HepG2 (cell line): ENCODE measurements at regions not wholly inside any gene's neighbourhood (a gene's known extent, or its start where the extent isn't known, plus 50 kb on each side); places are given as distances from the start of the nearest gene placed in this dataset.

ENCODE experiments used
- ATAC-seq: fragments of 200-7000 bp; cut with Tn5 transposase; 3 replicates; pipeline ENCODE4 v1.9.1; 2020; ENCODE audit warnings: mild to moderate bottlenecking, moderate library complexity
- BruUV-seq: library from RNA; stranded (reverse); fragments of 400-500 nt; replicated peaks from 2 replicates; lab custom pipeline; 2021; lab: Mats Ljungman, UMichigan
- CTCF ChIA-PET: fragments of 300-600 bp; formaldehyde crosslinking; extraction: SDS; loops from one replicate; lab custom pipeline; 2021; ENCODE audit warnings: low total read pairs, inconsistent platforms, low intra/inter-chr PET ratio; lab: Yijun Ruan, JAX
- POLR2A ChIA-PET: fragments of 350-600 bp; sonication (Branson Sonifier 250); formaldehyde crosslinking; loops from one replicate; lab custom pipeline; 2020; ENCODE audit warnings: antibody characterized with exemption, inconsistent platforms; lab: Yijun Ruan, JAX
- DNase-seq: peaks from one replicate; pipeline ENCODE4 v3.0.0-alpha.2; 2015; ENCODE audit warnings: low spot score
- FAIRE-seq: peaks from 3 replicates; lab custom pipeline; 2011; peaks lifted over from hg19 to GRCh38; lab: Jason Lieb, UNC
- H2AFZ ChIP-seq: one replicate; pipeline ENCODE4 v1.6.1; 2011; ENCODE audit warnings: low read length, inconsistent platforms
- H3K27ac ChIP-seq: fragments of 300-600 bp; 3 replicates; pipeline ENCODE4 v1.8.0; 2011; ENCODE audit warnings: mixed run types, mild to moderate bottlenecking, mixed read lengths, low read length, inconsistent platforms; ENCODE audit not compliant: insufficient read depth; ENCODE audit errors: extremely low read length
- H3K27me3 ChIP-seq, 2 experiments: fragments of 200-600 bp in 1 of 2; 2 replicates in 1 of 2; 3 replicates in 1 of 2; pipeline versions ENCODE4 v1.6.0 to v1.8.0; 2011; ENCODE audit warnings: low read length in 2 of 2, mild to moderate bottlenecking in 2 of 2, moderate library complexity in 2 of 2, inconsistent platforms in 1 of 2; ENCODE audit not compliant: insufficient read depth in 2 of 2, control insufficient read depth in 1 of 2
- H3K36me3 ChIP-seq, 2 experiments: fragments of 200-600 bp in 1 of 2; replicated peaks in 1 of 2; 2 replicates in 1 of 2; 3 replicates in 1 of 2; pipeline versions ENCODE4 v1.5.1 to v1.8.0; 2011; ENCODE audit warnings: low read length in 2 of 2, inconsistent platforms in 1 of 2; ENCODE audit not compliant: insufficient read depth in 2 of 2, control insufficient read depth in 1 of 2
- H3K4me1 ChIP-seq: 2 replicates; pipeline ENCODE4 v1.5.1; 2012; ENCODE audit warnings: low read length, inconsistent platforms; ENCODE audit not compliant: insufficient read depth
- H3K4me2 ChIP-seq: 2 replicates; pipeline ENCODE4 v1.6.0; 2011; ENCODE audit warnings: low read depth, low read length, inconsistent platforms
- H3K4me3 ChIP-seq, 3 experiments: fragments of 200-600 bp in 1 of 3; sonication (generic), shearing (Covaris generic) in 1 of 3; replicated peaks in 1 of 3; 2 replicates each; pipeline ENCODE4 v1.5.1; 2011 to 2016; ENCODE audit warnings: low read length in 3 of 3, inconsistent platforms in 2 of 3, low read depth in 2 of 3, mild to moderate bottlenecking in 2 of 3, control low read depth in 1 of 3, mixed read lengths in 1 of 3; ENCODE audit not compliant: insufficient read depth in 1 of 3
- H3K79me2 ChIP-seq: one replicate; pipeline ENCODE4 v1.6.1; 2011; ENCODE audit warnings: low read length, inconsistent platforms; ENCODE audit not compliant: insufficient read depth
- H3K9ac ChIP-seq: 2 replicates; pipeline ENCODE4 v1.6.0; 2011; ENCODE audit warnings: mild to moderate bottlenecking, low read depth, low read length, inconsistent platforms; ENCODE audit not compliant: insufficient read depth
- H3K9me3 ChIP-seq: 2 replicates; pipeline ENCODE4 v1.5.1; 2012; ENCODE audit warnings: mild to moderate bottlenecking, low read length
- H4K20me1 ChIP-seq: 2 replicates; pipeline ENCODE4 v1.6.0; 2011; ENCODE audit warnings: inconsistent platforms, mild to moderate bottlenecking, low read length, moderate library complexity; ENCODE audit not compliant: insufficient read depth
- ERF ChIP-seq: IDR thresholded peaks from 2 replicates; pipeline ENCODE4 v1.6.1; 2018; ENCODE audit warnings: missing biosample characterization, missing genetic modification reagents
- SMAD1 ChIP-seq: sonication (generic); formaldehyde crosslinking; IDR thresholded peaks from 2 replicates; pipeline ENCODE4 v1.4.0; 2020; ENCODE audit warnings: missing genetic modification reagents, low read depth, mild to moderate bottlenecking, borderline replicate concordance
- SOX6 ChIP-seq, 2 experiments: fragments of 450-650 bp in 1 of 2; sonication (generic) in 1 of 2; formaldehyde crosslinking in 1 of 2; IDR thresholded peaks; 2 replicates each; pipeline versions ENCODE4 v1.4.0 to v1.6.1; 2017 to 2020; ENCODE audit warnings: antibody characterized with exemption in 1 of 2, mild to moderate bottlenecking in 1 of 2, missing genetic modification reagents in 1 of 2
- SRSF4 ChIP-seq: fragments of 200-400 bp; formaldehyde crosslinking; IDR thresholded peaks from one replicate; pipeline ENCODE4 v1.6.1; 2018; ENCODE audit warnings: mild to moderate bottlenecking, low read depth, low read length, moderate library complexity; ENCODE audit not compliant: poor library complexity, severe bottlenecking
- TCF7L2 ChIP-seq: IDR thresholded peaks from 2 replicates; pipeline ENCODE4 v1.6.1; 2011; ENCODE audit warnings: mild to moderate bottlenecking, low read depth, low read length, moderate library complexity
- TP53 ChIP-seq: sonication (generic); formaldehyde crosslinking; conservative IDR thresholded peaks from 2 replicates; pipeline ENCODE4 v1.4.0; 2020; ENCODE audit warnings: missing genetic modification reagents
- TSC22D2 ChIP-seq: sonication (generic); formaldehyde crosslinking; IDR thresholded peaks from 2 replicates; pipeline ENCODE4 v1.5.1; 2020; ENCODE audit warnings: missing genetic modification reagents, mild to moderate bottlenecking, borderline replicate concordance
- ZBTB7A ChIP-seq: sonication (generic); formaldehyde crosslinking; IDR thresholded peaks from 2 replicates; pipeline ENCODE4 v1.8.0; 2022; ENCODE audit warnings: mild to moderate bottlenecking, missing genetic modification reagents
- WGBS: methylation state at CpG from one replicate; pipeline ENCODE4 v1.1.6; 2017; ENCODE audit warnings: low lambda C conversion rate; 5-methylcytosine and 5-hydroxymethylcytosine counted together
- in situ Hi-C: cut with HindIII; loops from 2 replicates; pipeline ENCODE4 v1.10.0; 2017; ENCODE audit warnings: low pct_unique_long_range_greater_than_20kb; ENCODE audit not compliant: extremely low pct_ligation_motif_present
- intact Hi-C: fragments of 100-400 bp; cut with micrococcal nuclease; formaldehyde crosslinking; loops from one replicate; pipeline ENCODE4 v1.10.0; 2022; ENCODE audit not compliant: unreplicated experiment
- TF ChIP-seq, protein P1 (sequence below): sonication (generic); formaldehyde crosslinking; IDR thresholded peaks from 2 replicates; pipeline ENCODE4 v1.4.0; 2020; ENCODE audit warnings: missing genetic modification reagents, mild to moderate bottlenecking, borderline replicate concordance
- TF ChIP-seq, protein P2 (sequence below): sonication (generic); formaldehyde crosslinking; conservative IDR thresholded peaks from 2 replicates; pipeline ENCODE4 v1.8.0; 2022; ENCODE audit warnings: mild to moderate bottlenecking, moderate library complexity, missing genetic modification reagents
- TF ChIP-seq, protein P3 (sequence below): IDR thresholded peaks from 2 replicates; pipeline ENCODE4 v1.6.1; 2016; ENCODE audit warnings: missing genetic modification reagents, missing compliant biosample characterization
- TF ChIP-seq, protein P4 (sequence below): fragments of 450-650 bp; IDR thresholded peaks from 2 replicates; pipeline ENCODE4 v1.6.1; 2017

DNA sequence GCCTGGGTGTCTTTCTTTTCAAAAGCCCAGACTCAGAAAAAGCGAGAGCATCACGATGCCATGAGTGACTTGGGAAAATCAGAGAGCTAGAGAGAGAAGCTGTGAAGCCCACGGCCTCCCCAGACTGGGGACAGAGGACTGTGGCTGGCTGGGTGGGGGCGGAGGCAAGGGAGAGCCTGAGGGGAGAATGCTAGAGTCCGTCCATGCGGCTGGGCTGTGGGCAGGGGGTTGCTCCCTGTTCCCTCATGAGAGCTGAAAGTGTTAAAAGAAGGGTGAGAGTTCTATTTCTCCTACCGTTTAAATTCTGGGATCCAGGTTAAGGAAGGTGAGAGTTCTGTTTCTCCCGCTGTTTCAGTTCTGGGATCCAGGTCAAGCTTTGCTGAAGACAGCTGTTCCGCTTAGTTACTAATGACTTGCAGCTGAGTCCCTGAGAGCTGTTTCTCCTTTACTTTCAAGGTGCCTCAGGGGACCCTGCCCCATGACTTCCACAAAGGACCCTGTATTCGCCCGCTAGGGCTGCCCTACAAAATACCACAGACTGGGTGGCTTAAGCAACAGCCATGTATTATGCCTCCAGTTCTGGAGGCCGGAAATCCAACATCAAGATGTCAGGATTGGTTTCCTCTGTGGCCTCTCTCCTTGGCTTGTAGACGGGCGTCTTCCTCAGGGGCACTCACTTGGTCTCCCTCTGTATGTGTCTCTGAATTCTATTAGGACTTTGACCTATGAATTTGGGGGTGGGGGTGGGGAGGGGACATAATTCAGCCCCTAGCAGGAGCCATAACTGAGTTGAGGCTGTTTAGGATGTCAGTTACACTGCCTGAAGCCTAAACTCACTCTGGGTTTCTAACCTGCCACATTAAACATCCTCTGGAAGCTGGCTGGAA is 127.0 kb downstream of the PXDC1 start:
- POLR2A ChIA-PET = no interaction called here
- TF ChIP-seq, protein P1, sequence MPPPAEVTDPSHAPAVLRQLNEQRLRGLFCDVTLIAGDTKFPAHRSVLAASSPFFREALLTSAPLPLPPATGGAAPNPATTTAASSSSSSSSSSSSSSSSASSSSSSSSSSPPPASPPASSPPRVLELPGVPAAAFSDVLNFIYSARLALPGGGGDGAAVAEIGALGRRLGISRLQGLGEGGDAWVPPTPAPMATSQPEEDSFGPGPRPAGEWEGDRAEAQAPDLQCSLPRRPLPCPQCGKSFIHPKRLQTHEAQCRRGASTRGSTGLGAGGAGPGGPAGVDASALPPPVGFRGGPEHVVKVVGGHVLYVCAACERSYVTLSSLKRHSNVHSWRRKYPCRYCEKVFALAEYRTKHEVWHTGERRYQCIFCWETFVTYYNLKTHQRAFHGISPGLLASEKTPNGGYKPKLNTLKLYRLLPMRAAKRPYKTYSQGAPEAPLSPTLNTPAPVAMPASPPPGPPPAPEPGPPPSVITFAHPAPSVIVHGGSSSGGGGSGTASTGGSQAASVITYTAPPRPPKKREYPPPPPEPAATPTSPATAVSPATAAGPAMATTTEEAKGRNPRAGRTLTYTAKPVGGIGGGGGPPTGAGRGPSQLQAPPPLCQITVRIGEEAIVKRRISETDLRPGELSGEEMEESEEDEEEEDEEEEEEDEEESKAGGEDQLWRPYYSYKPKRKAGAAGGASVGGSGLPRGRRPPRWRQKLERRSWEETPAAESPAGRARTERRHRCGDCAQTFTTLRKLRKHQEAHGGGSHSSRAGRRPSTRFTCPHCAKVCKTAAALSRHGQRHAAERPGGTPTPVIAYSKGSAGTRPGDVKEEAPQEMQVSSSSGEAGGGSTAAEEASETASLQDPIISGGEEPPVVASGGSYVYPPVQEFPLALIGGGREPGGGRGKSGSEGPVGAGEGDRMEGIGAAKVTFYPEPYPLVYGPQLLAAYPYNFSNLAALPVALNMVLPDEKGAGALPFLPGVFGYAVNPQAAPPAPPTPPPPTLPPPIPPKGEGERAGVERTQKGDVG (CRISPR knock-in tag) = no peak
- no peak for TF ChIP-seq SMAD1 (CRISPR knock-in tag)
- no peak for TF ChIP-seq SRSF4
- TF ChIP-seq TSC22D2 = no peak
- no peak for TF ChIP-seq TCF7L2
- TF ChIP-seq, protein P2, sequence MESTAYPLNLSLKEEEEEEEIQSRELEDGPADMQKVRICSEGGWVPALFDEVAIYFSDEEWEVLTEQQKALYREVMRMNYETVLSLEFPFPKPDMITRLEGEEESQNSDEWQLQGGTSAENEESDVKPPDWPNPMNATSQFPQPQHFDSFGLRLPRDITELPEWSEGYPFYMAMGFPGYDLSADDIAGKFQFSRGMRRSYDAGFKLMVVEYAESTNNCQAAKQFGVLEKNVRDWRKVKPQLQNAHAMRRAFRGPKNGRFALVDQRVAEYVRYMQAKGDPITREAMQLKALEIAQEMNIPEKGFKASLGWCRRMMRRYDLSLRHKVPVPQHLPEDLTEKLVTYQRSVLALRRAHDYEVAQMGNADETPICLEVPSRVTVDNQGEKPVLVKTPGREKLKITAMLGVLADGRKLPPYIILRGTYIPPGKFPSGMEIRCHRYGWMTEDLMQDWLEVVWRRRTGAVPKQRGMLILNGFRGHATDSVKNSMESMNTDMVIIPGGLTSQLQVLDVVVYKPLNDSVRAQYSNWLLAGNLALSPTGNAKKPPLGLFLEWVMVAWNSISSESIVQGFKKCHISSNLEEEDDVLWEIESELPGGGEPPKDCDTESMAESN (CRISPR knock-in tag) = no peak
- TF ChIP-seq, protein P3, sequence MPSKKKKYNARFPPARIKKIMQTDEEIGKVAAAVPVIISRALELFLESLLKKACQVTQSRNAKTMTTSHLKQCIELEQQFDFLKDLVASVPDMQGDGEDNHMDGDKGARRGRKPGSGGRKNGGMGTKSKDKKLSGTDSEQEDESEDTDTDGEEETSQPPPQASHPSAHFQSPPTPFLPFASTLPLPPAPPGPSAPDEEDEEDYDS (CRISPR knock-in tag) = no peak
- TF ChIP-seq, protein P4, sequence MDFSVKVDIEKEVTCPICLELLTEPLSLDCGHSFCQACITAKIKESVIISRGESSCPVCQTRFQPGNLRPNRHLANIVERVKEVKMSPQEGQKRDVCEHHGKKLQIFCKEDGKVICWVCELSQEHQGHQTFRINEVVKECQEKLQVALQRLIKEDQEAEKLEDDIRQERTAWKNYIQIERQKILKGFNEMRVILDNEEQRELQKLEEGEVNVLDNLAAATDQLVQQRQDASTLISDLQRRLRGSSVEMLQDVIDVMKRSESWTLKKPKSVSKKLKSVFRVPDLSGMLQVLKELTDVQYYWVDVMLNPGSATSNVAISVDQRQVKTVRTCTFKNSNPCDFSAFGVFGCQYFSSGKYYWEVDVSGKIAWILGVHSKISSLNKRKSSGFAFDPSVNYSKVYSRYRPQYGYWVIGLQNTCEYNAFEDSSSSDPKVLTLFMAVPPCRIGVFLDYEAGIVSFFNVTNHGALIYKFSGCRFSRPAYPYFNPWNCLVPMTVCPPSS = no peak
- no peak for TF ChIP-seq SOX6 (IDR thresholded peaks at IDR 0.05)
- TF ChIP-seq SOX6 (CRISPR knock-in tag; IDR thresholded peaks at IDR 0.05) = no peak
- TF ChIP-seq TP53 = no peak
- no peak for TF ChIP-seq ZBTB7A
- no peak for TF ChIP-seq ERF (CRISPR knock-in tag)
- Histone ChIP-seq H3K79me2 (no peaks in the 10 kb centered on the region), H4K20me1 (no peaks in the 10 kb centered on the region), H3K27ac (no peak overlapping the region), H3K36me3 (no peaks in the 10 kb centered on the region), H3K9ac (no peak overlapping the region), H3K4me1 (no peaks in the 10 kb centered on the region), H3K27me3 (peaks cover 6 to 79% of the 10 kb centered on the region in 2 experiments; a peak in 4 of 5 replicates), H3K4me3 (no peak overlapping the region), H2AFZ (no peak overlapping the region), H3K9me3 (no peaks in the 10 kb centered on the region), H3K4me2 (no peak overlapping the region)
- CTCF ChIA-PET = no interaction called here
- in situ Hi-C loops = no loop called here
- 34% methylated on average over 14 of the region's 14 CpGs for WGBS
- no peak for DNase-seq
- BruUV-seq = no TSS peak
- no peak for ATAC-seq
- FAIRE-seq = no peak
- intact Hi-C loops = no loop called here
